ENCODE measurements at regions not wholly inside any gene's neighbourhood (a gene's known extent, or its start where the extent isn't known, plus 50 kb on each side); places are given as distances from the start of the nearest gene placed in this dataset.

DNA sequence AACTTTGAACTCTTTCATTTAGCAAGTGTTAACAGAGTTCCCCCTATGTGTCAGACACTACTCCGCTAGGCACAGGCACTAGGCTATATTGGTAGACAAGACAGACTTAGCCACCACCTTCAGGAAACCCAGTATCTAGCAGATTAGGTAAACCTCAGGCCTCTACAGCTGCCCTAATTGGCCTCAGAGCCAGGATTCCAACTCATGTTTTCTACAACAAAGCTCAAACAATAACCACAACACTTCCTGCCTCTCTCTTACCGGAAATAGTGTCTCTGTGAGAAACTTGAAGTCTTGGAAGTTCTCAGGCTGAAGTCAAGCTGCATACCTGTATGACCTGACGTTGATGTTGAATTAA, 116.6 kb upstream of the SLC44A1 start:
- WGBS (ENCODE audit: low lambda C conversion rate): 100% methylated on average over 3 of the region's 3 CpGs
- H3K36me3 ChIP-seq (replicated peaks in 1 of 2; ENCODE audit: control insufficient read depth in 1 of 2, insufficient read depth in 2 of 2, low read length in 1 of 2): no peaks in the 10 kb centered on the region
- H3K9me2 ChIP-seq: no peaks in the 10 kb centered on the region
- no peak for TF ChIP-seq MAX (IDR thresholded peaks at IDR 0.05; ENCODE audit: low read depth)
- TF ChIP-seq EP300 (IDR thresholded peaks at IDR 0.05; ENCODE audit: borderline replicate concordance in 1 of 2, low read depth in 1 of 2, low read length in 1 of 2): no peak
- TF ChIP-seq TEAD4 (IDR thresholded peaks at IDR 0.05; ENCODE audit: borderline replicate concordance, insufficient read depth): no peak
- TF ChIP-seq TAF1 (IDR thresholded peaks at IDR 0.05; ENCODE audit: borderline replicate concordance, low read depth, low read length): no peak
- TF ChIP-seq RXRA (IDR thresholded peaks at IDR 0.05; ENCODE audit: borderline replicate concordance, low read depth): no peak
- no peak for TF ChIP-seq FOSL2 (IDR thresholded peaks at IDR 0.05; ENCODE audit: borderline replicate concordance, low read depth)
- no peak overlapping the region for H3K4me3 ChIP-seq (ENCODE audit: low read depth in 2 of 2, low read length in 1 of 2)
- H3K9ac ChIP-seq: no peak overlapping the region
- H3K9me3 ChIP-seq: no peaks in the 10 kb centered on the region
- peaks cover 0 to 18% of the 10 kb centered on the region in 2 experiments; a peak in 3 of 4 replicates for H3K4me1 ChIP-seq (ENCODE audit: control insufficient read depth in 1 of 2, insufficient read depth in 2 of 2, low read depth in 1 of 2, low read length in 1 of 2)
- H2AFZ ChIP-seq (ENCODE audit: low read depth): no peak overlapping the region
- H3K27ac ChIP-seq (ENCODE audit: low read depth in 2 of 2, low read length in 1 of 2): no peak overlapping the region
- H3K79me2 ChIP-seq (ENCODE audit: insufficient read depth): no peaks in the 10 kb centered on the region
- no peak overlapping the region for H3K4me2 ChIP-seq
- H4K20me1 ChIP-seq (ENCODE audit: insufficient read depth): no peaks in the 10 kb centered on the region
- DNase-seq: no peak
- CTCF ChIA-PET: no interaction called here
- POLR2A ChIA-PET: no interaction called here
- no peaks in the 10 kb centered on the region for H3K27me3 ChIP-seq (ENCODE audit: insufficient read depth)
- peaks cover 20% of the 10 kb centered on the region for H3F3A ChIP-seq (replicated peaks; ENCODE audit: insufficient read depth)

GRCh38 chr9:105128908-105129600, 115.4 kb upstream of the SLC44A1 start:
- CTCF ChIA-PET: no interaction called here
- 97% methylated on average over 5 of the region's 5 CpGs for WGBS (ENCODE audit: low lambda C conversion rate)
- TF ChIP-seq, protein P1, sequence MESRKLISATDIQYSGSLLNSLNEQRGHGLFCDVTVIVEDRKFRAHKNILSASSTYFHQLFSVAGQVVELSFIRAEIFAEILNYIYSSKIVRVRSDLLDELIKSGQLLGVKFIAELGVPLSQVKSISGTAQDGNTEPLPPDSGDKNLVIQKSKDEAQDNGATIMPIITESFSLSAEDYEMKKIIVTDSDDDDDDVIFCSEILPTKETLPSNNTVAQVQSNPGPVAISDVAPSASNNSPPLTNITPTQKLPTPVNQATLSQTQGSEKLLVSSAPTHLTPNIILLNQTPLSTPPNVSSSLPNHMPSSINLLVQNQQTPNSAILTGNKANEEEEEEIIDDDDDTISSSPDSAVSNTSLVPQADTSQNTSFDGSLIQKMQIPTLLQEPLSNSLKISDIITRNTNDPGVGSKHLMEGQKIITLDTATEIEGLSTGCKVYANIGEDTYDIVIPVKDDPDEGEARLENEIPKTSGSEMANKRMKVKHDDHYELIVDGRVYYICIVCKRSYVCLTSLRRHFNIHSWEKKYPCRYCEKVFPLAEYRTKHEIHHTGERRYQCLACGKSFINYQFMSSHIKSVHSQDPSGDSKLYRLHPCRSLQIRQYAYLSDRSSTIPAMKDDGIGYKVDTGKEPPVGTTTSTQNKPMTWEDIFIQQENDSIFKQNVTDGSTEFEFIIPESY (IDR thresholded peaks at IDR 0.05; ENCODE audit: borderline replicate concordance, low read depth): no peak
- TF ChIP-seq SMC3 (IDR thresholded peaks at IDR 0.05; ENCODE audit: low read depth, low read length) (no peak), EP300 (IDR thresholded peaks at IDR 0.05; ENCODE audit: borderline replicate concordance in 1 of 2, low read depth in 1 of 2, low read length in 1 of 2) (no peak), PBX3 (IDR thresholded peaks at IDR 0.05) (no peak)

More at GRCh38 chr9:105128908-105129600, 115.4 kb upstream of the SLC44A1 start:
- no peaks in the 10 kb centered on the region for H3K9me2 ChIP-seq
- peaks cover 0 to 18% of the 10 kb centered on the region in 2 experiments; a peak in 3 of 4 replicates for H3K4me1 ChIP-seq (ENCODE audit: control insufficient read depth in 1 of 2, insufficient read depth in 2 of 2, low read depth in 1 of 2, low read length in 1 of 2)
- H3F3A ChIP-seq (replicated peaks; ENCODE audit: insufficient read depth): peaks cover 26% of the 10 kb centered on the region
- no peaks in the 10 kb centered on the region for H3K27me3 ChIP-seq (ENCODE audit: insufficient read depth)
- no peak for DNase-seq
- H3K9ac ChIP-seq: no peak overlapping the region
- no peak overlapping the region for H3K27ac ChIP-seq (ENCODE audit: low read depth in 2 of 2, low read length in 1 of 2)
- POLR2A ChIA-PET: no interaction called here
- H3K79me2 ChIP-seq (ENCODE audit: insufficient read depth): no peaks in the 10 kb centered on the region
- H4K20me1 ChIP-seq (ENCODE audit: insufficient read depth): no peaks in the 10 kb centered on the region
- H3K4me2 ChIP-seq: no peak overlapping the region
- no peaks in the 10 kb centered on the region for H3K9me3 ChIP-seq
- H2AFZ ChIP-seq (ENCODE audit: low read depth): no peak overlapping the region
- H3K4me3 ChIP-seq (ENCODE audit: low read depth in 2 of 2, low read length in 1 of 2): no peak overlapping the region
- no peaks in the 10 kb centered on the region for H3K36me3 ChIP-seq (replicated peaks in 1 of 2; ENCODE audit: control insufficient read depth in 1 of 2, insufficient read depth in 2 of 2, low read length in 1 of 2)
